NCI-H82 treated with DMSO at 0.1 percent for 48 hours (cell line): ENCODE measurements at regions not wholly inside any gene's neighbourhood (a gene's known extent, or its start where the extent isn't known, plus 50 kb on each side); places are given as distances from the start of the nearest gene placed in this dataset.
"Not testable (repeated sequence)": the region's sequence is repeated elsewhere in the genome, so short reads cannot be mapped to it uniquely, and the experiment has no call there.

Source experiments
- DNase-seq: peaks from one replicate; lab custom pipeline; 2025; ENCODE audit not compliant: unreplicated experiment; lab: John Stamatoyannopoulos, UW

GRCh38 chr12:131287015-131287937, 333.6 kb downstream of the ADGRD1 start:
- DNase-seq, result no peak

GRCh38 chr12:131287938-131288764, 334.4 kb downstream of the ADGRD1 start:
- DNase-seq, result no peak

GRCh38 chr12:131288765-131289695, 335.3 kb downstream of the ADGRD1 start:
- DNase-seq, result not testable (repeated sequence)

- not testable (repeated sequence) for DNase-seq
Observed at GRCh38 chr12:131289807-131290206, 336.1 kb downstream of the ADGRD1 start.

DNA sequence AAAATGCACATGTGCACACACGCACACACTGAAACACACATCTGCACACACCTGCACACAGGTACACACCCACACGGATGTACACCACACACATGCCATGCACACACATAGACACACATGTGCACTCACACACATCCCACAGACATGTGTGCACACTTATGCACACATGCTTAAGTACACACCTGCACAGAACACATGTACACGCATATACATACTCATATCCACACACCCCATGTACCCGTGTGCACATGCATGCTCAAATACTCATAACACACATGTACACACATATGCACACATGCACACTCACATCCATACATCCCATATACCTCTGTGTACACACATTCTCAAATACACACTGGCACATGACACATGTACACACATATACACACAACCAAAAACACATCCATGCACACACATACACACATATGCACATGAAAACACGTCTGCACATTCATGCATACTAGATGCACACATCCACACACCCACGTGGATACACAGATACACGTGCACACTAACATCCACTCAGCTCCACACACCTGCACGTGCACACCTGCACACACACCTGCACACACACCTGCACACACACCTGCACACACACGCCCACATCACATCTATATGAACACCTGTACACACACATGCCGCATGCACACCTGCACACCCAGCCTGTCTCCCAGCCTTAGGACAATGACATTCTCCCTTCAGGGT, 336.7 kb downstream of the ADGRD1 start:
- no peak for DNase-seq

GRCh38 chr12:131293071-131294015, 339.6 kb downstream of the ADGRD1 start:
- not testable (repeated sequence) for DNase-seq

DNA sequence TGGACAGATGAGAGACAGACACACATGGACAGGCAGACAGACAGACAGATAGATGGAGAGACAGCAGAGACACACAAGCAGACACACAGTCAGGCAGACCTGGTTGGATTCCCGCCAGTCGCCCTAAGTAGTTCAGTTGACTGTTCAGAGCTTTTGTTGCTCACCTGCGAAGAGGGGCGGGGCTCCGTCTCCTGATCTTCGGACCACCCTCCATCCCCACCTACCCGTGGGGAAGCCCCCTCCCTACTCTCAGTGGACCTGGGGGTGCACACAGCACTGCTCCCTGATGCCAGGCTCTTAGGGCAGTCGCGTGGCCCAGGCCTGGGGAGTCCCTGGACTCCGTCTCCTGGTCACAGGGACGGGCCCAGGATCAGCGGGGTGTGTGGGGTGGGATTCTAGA, 341.0 kb downstream of the ADGRD1 start:
- DNase-seq, result not testable (repeated sequence)

- DNase-seq, result not testable (repeated sequence)
Observed at GRCh38 chr12:131295117-131295516, 341.4 kb downstream of the ADGRD1 start.

- DNase-seq, result not testable (repeated sequence)
Observed at GRCh38 chr12:131295559-131295958, 341.9 kb downstream of the ADGRD1 start.

DNA sequence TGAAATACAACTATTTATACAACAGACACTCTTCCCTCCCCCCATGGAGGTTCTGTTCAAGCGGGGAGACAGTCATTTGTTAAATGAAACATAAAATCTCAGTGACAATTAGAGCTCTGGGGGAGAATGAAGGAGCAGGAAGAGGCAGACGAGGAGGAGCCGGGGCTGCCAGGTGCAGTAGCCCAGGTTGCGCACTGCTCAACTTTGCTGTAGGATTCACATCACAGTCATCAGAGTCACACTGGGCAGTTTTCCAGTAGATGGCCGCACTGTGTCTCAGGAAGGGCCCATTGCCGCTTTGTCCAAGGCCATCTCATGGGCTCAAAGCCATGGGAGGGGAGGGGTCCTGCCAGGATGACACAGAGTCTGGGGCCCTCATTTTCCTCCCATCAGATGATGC, 342.4 kb downstream of the ADGRD1 start:
- not testable (repeated sequence) for DNase-seq

DNA sequence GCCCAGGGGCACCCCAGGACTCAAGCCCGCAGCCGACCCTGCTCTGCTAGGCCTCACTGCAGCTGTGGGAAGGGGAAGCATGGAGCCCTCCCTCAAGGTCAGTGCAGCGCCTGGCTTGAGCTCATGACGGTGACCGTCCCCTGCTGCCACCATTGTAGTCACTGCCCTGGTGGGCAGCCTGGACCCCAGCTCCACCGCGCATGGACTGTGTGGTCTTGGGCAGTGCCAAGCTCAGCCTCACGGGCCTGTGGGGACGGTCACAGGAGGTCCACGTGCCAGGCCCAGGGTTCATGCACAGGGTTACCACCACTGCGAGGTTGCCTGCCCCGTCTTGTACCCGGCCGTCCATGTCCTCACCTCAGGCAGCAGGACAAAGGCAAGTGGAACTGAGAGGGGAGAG, 342.9 kb downstream of the ADGRD1 start:
- DNase-seq, result not testable (repeated sequence)

DNA sequence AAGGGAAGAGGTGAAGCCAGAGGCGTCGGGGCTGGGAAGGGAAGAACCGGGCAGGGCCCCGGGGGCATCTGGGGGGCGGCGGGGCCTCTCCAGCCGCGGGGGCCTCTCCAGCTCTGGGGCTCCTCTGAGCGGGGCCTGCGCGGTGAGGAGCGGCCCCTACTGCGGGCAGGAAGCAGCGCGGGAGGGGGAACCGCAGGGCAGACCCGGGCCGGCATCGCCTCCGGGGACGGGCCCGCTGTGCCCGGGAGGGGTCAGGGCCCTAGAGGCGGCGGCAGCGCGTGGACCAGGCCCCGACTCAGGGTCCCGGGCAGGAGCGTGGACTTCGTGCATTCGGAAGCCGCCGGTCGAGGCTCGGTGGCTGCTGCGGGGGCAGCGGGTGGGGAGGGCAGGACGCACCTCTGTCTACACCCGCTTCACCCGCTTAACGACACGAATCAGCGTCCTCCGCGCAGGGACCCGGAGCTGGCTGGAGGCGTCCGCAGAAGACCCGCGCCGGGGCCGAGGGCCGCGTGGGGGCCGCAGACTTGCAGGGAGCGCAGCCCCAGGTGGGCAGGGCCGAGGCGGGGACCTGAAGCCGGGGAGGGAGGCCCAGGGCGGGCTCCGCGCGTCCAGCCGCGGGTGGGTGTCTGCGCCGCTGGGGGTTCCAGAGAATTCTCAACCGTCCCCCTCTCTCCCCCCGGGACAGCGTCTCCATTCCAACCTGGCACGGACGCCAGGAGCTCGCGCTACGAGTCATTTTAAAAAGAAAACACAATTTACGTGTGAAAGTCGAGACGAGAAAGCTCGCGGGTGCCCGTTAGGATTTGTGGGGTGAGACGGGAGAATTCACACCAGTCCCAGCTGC, 345.0 kb downstream of the ADGRD1 start:
- DNase-seq, result not testable (repeated sequence)

DNA sequence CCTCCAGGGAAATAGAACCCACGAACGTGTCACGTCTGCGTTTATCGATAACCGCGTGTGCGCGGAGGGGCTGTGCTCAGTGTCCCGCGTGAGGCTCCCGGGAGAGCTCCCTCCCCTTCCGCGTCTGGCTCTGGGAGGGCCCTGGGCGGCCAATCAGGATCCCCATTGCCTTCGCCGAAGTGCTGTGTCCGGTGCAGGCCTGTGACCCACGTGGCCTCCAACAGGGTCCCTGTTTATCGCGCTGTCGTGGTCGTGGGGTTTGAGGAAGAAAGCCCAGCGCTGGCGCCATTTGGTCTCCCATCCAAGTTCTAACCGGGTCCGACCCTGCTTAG, 345.6 kb downstream of the ADGRD1 start:
- not testable (repeated sequence) for DNase-seq

- not testable (repeated sequence) for DNase-seq
Observed at GRCh38 chr12:131303576-131303975, 349.9 kb downstream of the ADGRD1 start.

- DNase-seq, result not testable (repeated sequence)
Observed at GRCh38 chr12:131304642-131305041, 350.9 kb downstream of the ADGRD1 start.

DNA sequence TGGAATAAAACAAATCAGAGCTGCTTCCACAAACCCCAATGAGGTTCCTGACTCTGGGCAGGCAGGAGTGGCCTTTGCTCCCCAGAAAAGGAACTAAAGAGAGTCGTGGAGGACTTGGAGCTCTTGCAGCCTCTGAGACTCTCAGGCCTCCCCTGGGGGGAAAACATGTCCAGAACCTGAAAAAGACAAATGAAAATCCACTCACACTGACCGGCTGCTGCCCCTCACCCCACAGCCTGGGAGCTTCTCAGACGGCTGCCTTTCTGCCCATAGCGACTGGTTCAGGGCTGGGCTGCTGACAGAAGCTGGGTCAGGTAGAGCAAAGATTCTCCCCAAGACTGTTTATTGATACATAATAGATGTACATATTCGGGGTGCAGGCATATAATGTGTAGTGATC, 356.0 kb downstream of the ADGRD1 start:
- no peak for DNase-seq

DNA sequence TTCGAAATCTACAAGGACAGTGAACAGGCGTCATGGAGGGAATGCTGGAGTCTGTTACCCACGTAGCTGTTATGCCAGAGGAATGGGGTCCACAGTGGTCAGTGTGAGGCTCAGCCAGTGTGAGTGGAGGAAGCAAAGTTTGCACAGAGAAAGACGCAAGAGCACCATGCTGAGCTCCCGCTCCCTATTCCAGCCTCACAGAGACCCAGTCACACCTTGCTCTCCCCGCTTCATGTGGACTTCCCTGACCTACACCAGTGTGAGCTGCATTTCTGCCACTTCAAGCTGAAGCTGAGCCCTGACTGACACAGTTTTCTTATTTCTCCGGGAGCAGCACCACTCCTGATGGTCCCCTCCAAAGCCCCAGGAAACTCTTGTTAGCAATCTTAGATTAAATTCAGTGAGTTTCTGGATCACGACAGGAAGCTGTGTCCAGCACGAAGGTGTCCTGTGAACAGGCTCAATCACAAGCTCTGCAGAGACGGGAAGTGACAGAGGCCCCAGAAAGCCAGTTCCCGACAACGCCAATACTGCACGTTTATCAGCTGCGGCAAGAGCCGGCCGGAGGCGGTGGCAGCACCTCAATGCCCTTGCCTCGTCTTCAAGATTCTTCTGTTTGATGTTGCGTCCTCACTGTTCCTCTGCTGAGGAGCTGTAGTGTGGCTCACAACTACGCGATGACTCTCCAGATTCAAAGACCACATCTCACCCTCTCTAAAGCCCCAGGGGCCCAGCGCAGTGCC, 356.7 kb downstream of the ADGRD1 start:
- DNase-seq, result not testable (repeated sequence)
